ENCODE measurements at regions not wholly inside any gene's neighbourhood (a gene's known extent, or its start where the extent isn't known, plus 50 kb on each side); places are given as distances from the start of the nearest gene placed in this dataset.

GRCh38 chr4:28427306-28428085 lies 1566.9 kb downstream of the STIM2 start:
- H3K4me3 ChIP-seq = no peak overlapping the region
- no peaks in the 10 kb centered on the region for H3K36me3 ChIP-seq
- FAIRE-seq = no peak
- no peak for TF ChIP-seq CTCF (IDR thresholded peaks at IDR 0.05)
- DNase-seq = no peak
- no peaks in the 10 kb centered on the region for H3K9me3 ChIP-seq
- intact Hi-C loops (cut with DNase I) = no loop called here
- no peaks in the 10 kb centered on the region for H3K4me1 ChIP-seq
- no peak for ATAC-seq
- no peak overlapping the region for H3K27ac ChIP-seq
- 77 to 85% methylated on average over 4 of the region's 4 CpGs for WGBS, 2 donors
- H3K27me3 ChIP-seq = no peaks in the 10 kb centered on the region

- FAIRE-seq (no peak), ATAC-seq (no peak), DNase-seq (peak in 1 of 6 donors; percentile 26)
- no peak overlapping the region for H3K4me3 ChIP-seq
- no peak for TF ChIP-seq CTCF (IDR thresholded peaks at IDR 0.05)
- H3K4me1 ChIP-seq = no peaks in the 10 kb centered on the region
- H3K9me3 ChIP-seq = no peaks in the 10 kb centered on the region
- H3K27me3 ChIP-seq = no peaks in the 10 kb centered on the region
- H3K27ac ChIP-seq = no peak overlapping the region
- 85 to 91% methylated on average over 7 of the region's 7 CpGs for WGBS, 2 donors
- intact Hi-C loops (cut with DNase I) = no loop called here
- H3K36me3 ChIP-seq = no peaks in the 10 kb centered on the region
Measured at GRCh38 chr4:28432348-28433025, 1571.8 kb downstream of the STIM2 start.

GRCh38 chr4:28435314-28435713 lies 1574.7 kb downstream of the STIM2 start:
- no peak for FAIRE-seq
- no peak for DNase-seq
- no peaks in the 10 kb centered on the region for H3K27me3 ChIP-seq
- no peak overlapping the region for H3K27ac ChIP-seq
- no peak overlapping the region for H3K4me3 ChIP-seq
- H3K4me1 ChIP-seq = no peaks in the 10 kb centered on the region
- no peaks in the 10 kb centered on the region for H3K9me3 ChIP-seq
- no peak for ATAC-seq
- intact Hi-C loops (cut with DNase I) = no loop called here
- WGBS, 2 donors = 11 to 17% methylated on average over 2 of the region's 2 CpGs
- no peaks in the 10 kb centered on the region for H3K36me3 ChIP-seq
- TF ChIP-seq CTCF (IDR thresholded peaks at IDR 0.05) = no peak

- FAIRE-seq (no peak), DNase-seq (no peak), ATAC-seq (no peak)
- H3K36me3 ChIP-seq = no peaks in the 10 kb centered on the region
- no peak overlapping the region for H3K27ac ChIP-seq
- no peaks in the 10 kb centered on the region for H3K4me1 ChIP-seq
- H3K4me3 ChIP-seq = no peak overlapping the region
- TF ChIP-seq CTCF (IDR thresholded peaks at IDR 0.05) = no peak
- H3K9me3 ChIP-seq = no peaks in the 10 kb centered on the region
- H3K27me3 ChIP-seq = no peaks in the 10 kb centered on the region
- intact Hi-C loops (cut with DNase I) = no loop called here
- WGBS, 2 donors = 58 to 60% methylated on average over 10 of the region's 10 CpGs
Measured at GRCh38 chr4:28436191-28437080, 1575.8 kb downstream of the STIM2 start.
